Stimulated activated naive CD4-positive, alpha-beta T cell treated with Interleukin-2 at 50 U/mL for 16 hours (primary cell): ENCODE measurements at regions not wholly inside any gene's neighbourhood (a gene's known extent, or its start where the extent isn't known, plus 50 kb on each side); places are given as distances from the start of the nearest gene placed in this dataset.

Source experiments
- DNase-seq: peaks from one replicate; lab custom pipeline; 2025; lab: John Stamatoyannopoulos, UW

- no peak for DNase-seq
Measured at GRCh38 chr9:72431036-72431435, 66.0 kb upstream of the ZFAND5 start.

GRCh38 chr9:72428329-72428728, 63.3 kb upstream of the ZFAND5 start:
- DNase-seq, result no peak

- DNase-seq, result no peak
Measured at GRCh38 chr9:72427801-72428200, 62.8 kb upstream of the ZFAND5 start.

- DNase-seq, result no peak
Measured at GRCh38 chr9:72424131-72424530, 59.1 kb upstream of the ZFAND5 start.

- no peak for DNase-seq
Measured at GRCh38 chr9:72422214-72422613, 57.2 kb upstream of the ZFAND5 start.

- DNase-seq, result no peak
Measured at GRCh38 chr9:72420783-72421182, 55.8 kb upstream of the ZFAND5 start.

GRCh38 chr9:72415948-72416347, 50.9 kb upstream of the ZFAND5 start:
- no peak for DNase-seq

GRCh38 chr9:72415163-72415562, 50.2 kb upstream of the ZFAND5 start:
- no peak for DNase-seq
